ENCODE measurements at regions not wholly inside any gene's neighbourhood (a gene's known extent, or its start where the extent isn't known, plus 50 kb on each side); places are given as distances from the start of the nearest gene placed in this dataset.

DNA sequence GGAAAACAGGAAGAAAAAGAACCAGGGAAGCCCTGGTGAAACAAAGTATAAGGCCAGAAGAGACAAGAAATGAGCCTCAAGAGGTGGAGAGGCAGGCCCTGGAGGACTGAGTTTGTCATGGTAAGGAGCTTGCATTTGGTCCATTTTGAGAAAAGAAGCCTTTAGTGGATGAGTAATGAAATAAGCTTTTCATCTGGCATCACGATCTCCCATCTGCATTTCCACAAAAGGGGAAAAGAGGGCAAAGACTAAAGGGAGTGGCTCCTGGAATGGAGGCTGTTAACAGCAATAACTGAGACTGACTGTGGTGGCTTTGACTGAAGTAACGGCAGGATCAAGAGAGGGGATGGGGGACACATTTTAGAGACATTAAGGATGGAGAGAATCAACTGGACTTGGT is 148.8 kb upstream of the NBEA start:
- Histone ChIP-seq H4K20me1 (ENCODE audit: insufficient read depth) (no peaks in the 10 kb centered on the region), H3K9ac (no peak overlapping the region), H3K79me2 (ENCODE audit: insufficient read depth, low read depth) (no peaks in the 10 kb centered on the region), H3K27ac (no peak overlapping the region), H3K4me3 (IDR thresholded peaks at IDR 0.05; ENCODE audit: insufficient read depth, low read depth, low read length) (no peak overlapping the region), H3K4me2 (no peak overlapping the region), H3K4me1 (ENCODE audit: low read depth, poor library complexity, severe bottlenecking) (no peaks in the 10 kb centered on the region), H3K36me3 (ENCODE audit: insufficient read depth) (no peaks in the 10 kb centered on the region), H2AFZ (ENCODE audit: low read depth) (no peak overlapping the region), H3K27me3 (ENCODE audit: insufficient read depth, low read depth) (no peaks in the 10 kb centered on the region)
- TF ChIP-seq, protein P1, sequence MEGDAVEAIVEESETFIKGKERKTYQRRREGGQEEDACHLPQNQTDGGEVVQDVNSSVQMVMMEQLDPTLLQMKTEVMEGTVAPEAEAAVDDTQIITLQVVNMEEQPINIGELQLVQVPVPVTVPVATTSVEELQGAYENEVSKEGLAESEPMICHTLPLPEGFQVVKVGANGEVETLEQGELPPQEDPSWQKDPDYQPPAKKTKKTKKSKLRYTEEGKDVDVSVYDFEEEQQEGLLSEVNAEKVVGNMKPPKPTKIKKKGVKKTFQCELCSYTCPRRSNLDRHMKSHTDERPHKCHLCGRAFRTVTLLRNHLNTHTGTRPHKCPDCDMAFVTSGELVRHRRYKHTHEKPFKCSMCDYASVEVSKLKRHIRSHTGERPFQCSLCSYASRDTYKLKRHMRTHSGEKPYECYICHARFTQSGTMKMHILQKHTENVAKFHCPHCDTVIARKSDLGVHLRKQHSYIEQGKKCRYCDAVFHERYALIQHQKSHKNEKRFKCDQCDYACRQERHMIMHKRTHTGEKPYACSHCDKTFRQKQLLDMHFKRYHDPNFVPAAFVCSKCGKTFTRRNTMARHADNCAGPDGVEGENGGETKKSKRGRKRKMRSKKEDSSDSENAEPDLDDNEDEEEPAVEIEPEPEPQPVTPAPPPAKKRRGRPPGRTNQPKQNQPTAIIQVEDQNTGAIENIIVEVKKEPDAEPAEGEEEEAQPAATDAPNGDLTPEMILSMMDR (conservative IDR thresholded peaks at IDR 0.05; ENCODE audit: low read depth, low read length) = no peak

DNA sequence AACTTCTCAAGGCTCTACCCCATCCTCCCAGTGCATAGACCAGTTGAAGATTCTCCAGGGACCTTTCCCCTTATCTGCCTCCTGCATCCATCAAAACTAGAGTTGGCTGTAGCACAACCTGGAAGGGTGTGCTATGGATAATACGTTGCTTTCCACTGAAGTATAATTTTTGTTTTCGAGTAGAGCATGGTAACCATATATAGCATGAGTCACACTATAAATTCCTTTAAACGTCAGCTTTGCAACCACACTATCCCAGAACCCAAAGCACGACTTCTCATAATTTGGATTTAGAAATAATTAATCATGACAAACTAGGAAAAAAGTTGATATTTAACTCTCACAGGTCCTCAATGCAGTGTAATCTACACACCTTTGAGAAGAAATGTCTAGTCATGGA is 138.3 kb upstream of the NBEA start:
- Histone ChIP-seq H3K4me1 (ENCODE audit: low read depth, poor library complexity, severe bottlenecking) (no peaks in the 10 kb centered on the region), H2AFZ (ENCODE audit: low read depth) (no peak overlapping the region)

DNA sequence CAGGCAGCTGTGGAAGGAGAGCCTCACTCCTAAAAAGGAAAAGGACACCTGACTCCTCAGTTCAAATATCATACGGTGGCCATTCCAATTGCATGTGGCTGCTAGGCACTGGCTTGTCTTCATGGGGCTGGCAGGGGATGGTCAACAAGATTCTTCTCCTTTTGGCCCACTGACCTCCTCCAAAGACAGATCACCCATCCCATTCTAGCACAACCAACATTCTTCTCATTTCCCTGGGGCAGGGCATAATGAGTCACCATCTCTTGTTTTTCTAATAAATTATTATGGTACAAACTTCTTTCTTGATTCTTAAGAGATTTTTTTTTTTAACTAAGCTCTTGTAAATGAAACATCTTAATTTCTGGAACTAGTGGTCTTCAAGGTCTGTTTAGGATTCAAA is 136.7 kb upstream of the NBEA start:
- Histone ChIP-seq H3K4me1 (ENCODE audit: low read depth, poor library complexity, severe bottlenecking) (no peaks in the 10 kb centered on the region), H3K36me3 (ENCODE audit: insufficient read depth) (no peaks in the 10 kb centered on the region)
- TF ChIP-seq, protein P1 (conservative IDR thresholded peaks at IDR 0.05; ENCODE audit: low read depth, low read length) = no peak

More for the DNA sequence above, 138.3 kb upstream of the NBEA start:
- H3K79me2 ChIP-seq (ENCODE audit: insufficient read depth, low read depth) = no peaks in the 10 kb centered on the region
- H4K20me1 ChIP-seq (ENCODE audit: insufficient read depth) = no peaks in the 10 kb centered on the region
- no peaks in the 10 kb centered on the region for H3K27me3 ChIP-seq (ENCODE audit: insufficient read depth, low read depth)
- H3K27ac ChIP-seq = no peak overlapping the region
- no peak overlapping the region for H3K4me2 ChIP-seq
- no peak overlapping the region for H3K4me3 ChIP-seq (IDR thresholded peaks at IDR 0.05; ENCODE audit: insufficient read depth, low read depth, low read length)
- no peak overlapping the region for H3K9ac ChIP-seq
- no peaks in the 10 kb centered on the region for H3K36me3 ChIP-seq (ENCODE audit: insufficient read depth)
- TF ChIP-seq, protein P1 (conservative IDR thresholded peaks at IDR 0.05; ENCODE audit: low read depth, low read length) = no peak

DNA sequence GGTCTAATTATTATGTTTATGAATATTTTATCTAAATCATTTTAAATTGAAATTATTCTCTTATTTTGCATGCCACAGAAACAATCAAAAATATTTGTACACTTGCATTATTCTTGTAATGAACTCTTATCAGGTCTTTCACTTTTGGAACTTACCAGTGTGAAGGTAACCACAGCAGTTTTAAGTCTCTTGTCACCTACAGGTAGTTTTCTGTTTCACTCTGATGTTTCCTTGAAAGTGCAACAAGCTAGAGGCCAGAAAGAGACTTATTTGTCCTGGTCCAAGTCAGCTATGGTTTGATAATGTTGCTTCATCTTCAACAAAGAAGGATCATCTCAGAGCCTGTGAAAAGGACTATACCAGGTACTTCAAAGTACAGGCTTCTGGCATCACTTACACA is 133.4 kb upstream of the NBEA start:
- H3K4me3 ChIP-seq (IDR thresholded peaks at IDR 0.05; ENCODE audit: insufficient read depth, low read depth, low read length) = no peak overlapping the region
- TF ChIP-seq, protein P1 (conservative IDR thresholded peaks at IDR 0.05; ENCODE audit: low read depth, low read length) = no peak
- H3K4me1 ChIP-seq (ENCODE audit: low read depth, poor library complexity, severe bottlenecking) = no peaks in the 10 kb centered on the region
- no peaks in the 10 kb centered on the region for H3K27me3 ChIP-seq (ENCODE audit: insufficient read depth, low read depth)
- H3K36me3 ChIP-seq (ENCODE audit: insufficient read depth) = no peaks in the 10 kb centered on the region
- H2AFZ ChIP-seq (ENCODE audit: low read depth) = no peak overlapping the region
- H4K20me1 ChIP-seq (ENCODE audit: insufficient read depth) = no peaks in the 10 kb centered on the region
- H3K9ac ChIP-seq = no peak overlapping the region
- H3K27ac ChIP-seq = no peak overlapping the region
- H3K4me2 ChIP-seq = no peak overlapping the region
- H3K79me2 ChIP-seq (ENCODE audit: insufficient read depth, low read depth) = no peaks in the 10 kb centered on the region

More for the DNA sequence above, 136.7 kb upstream of the NBEA start:
- Histone ChIP-seq H2AFZ (ENCODE audit: low read depth) (no peak overlapping the region), H4K20me1 (ENCODE audit: insufficient read depth) (no peaks in the 10 kb centered on the region), H3K4me2 (no peak overlapping the region), H3K27ac (no peak overlapping the region), H3K9ac (no peak overlapping the region), H3K79me2 (ENCODE audit: insufficient read depth, low read depth) (no peaks in the 10 kb centered on the region), H3K27me3 (ENCODE audit: insufficient read depth, low read depth) (no peaks in the 10 kb centered on the region), H3K4me3 (IDR thresholded peaks at IDR 0.05; ENCODE audit: insufficient read depth, low read depth, low read length) (no peak overlapping the region)

Measured in KMS-11 (cell line).